Dedifferentiated amniotic fluid mesenchymal stem cell (primary cell): ENCODE measurements at regions not wholly inside any gene's neighbourhood (a gene's known extent, or its start where the extent isn't known, plus 50 kb on each side); places are given as distances from the start of the nearest gene placed in this dataset.

Source experiments
- DNase-seq: peaks from one replicate; pipeline ENCODE4 v3.0.0-alpha.2; 2016; ENCODE audit errors: extremely low spot score

DNA sequence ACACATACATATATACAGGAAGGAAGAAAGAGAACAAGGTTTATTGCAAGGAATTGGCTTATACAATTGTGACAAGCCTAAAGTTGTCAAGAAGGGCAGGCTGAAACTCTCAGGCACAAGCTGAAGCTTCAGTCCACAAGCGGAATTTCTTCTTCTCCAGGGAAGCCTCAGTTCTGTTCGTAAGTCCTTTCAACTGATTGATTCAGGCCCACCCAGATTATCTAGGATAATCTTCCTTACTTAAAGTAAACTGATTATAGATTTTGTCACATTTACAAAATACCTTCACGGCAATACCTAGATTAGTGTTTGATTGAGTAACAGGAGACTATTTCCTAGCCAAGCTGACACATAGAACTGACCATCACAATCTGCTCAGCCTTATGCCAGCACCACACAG lies 81.5 kb upstream of the TMEM260 start:
- no peak for DNase-seq

DNA sequence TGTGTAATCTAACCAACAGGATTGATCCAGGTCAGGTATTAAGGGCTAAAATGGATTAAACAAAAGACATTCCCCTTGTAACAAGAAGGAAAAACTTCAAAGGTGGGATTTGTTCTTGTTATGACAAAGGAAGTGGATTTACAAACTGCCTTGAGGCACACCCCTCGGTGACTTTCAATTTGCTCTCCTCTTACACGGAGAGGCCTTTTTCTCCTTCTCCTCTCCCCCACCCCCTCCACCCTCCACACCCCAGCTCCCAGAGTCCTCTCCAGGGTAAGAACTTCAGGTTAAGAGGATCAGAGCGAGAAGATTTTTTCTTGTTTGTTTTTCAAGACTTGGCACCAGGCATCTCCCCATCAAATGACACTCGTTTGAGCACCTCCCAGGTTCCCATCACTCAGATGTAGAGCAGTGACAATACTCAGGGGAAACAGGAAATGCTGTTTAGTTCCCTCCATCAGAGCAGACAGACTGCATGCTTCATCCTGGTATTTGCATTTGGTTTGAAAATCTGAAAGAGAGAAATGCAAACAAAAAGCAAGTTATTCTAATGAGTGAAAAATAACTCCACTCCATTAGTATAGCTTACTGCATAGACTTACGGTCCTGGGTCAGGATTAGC lies 77.6 kb upstream of the TMEM260 start:
- no peak for DNase-seq

DNA sequence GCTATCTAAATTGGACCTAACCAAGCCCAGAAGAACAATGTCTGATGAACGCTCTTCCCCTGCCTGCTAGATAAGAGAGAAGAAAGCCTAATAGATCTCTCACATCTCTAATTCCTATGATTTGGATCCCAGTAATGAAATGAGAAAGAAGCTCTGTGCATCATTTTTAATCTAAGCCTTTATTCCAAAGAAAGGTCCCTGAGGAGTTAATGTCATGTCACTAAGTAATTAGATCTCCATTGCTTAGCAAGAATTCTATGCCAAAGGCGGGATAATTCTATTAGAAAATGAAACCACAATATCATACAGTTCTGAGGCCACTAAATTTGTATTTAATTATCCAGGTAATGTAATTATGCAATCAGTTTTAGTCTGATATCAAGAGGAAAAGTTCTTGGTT lies 74.2 kb upstream of the TMEM260 start:
- no peak for DNase-seq

DNA sequence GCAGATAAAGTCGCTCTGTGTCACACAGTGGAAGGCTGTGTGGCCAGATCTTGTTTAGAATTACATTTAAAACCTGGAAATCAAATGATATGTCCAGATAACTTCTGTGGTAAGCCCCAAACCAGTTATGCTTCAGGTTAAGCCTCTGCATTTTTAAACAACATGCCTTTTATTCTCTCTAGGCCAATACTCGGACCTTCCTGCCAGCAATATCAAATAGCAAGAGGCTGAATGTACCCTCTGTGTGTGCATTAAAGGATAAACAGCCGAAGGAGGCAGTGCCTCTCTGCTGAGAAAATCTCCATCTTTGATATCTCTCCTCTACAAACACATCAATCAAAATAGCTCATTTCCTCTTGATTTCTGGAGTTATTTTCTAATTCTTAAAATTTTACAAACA lies 67.1 kb upstream of the TMEM260 start:
- DNase-seq = no peak

DNA sequence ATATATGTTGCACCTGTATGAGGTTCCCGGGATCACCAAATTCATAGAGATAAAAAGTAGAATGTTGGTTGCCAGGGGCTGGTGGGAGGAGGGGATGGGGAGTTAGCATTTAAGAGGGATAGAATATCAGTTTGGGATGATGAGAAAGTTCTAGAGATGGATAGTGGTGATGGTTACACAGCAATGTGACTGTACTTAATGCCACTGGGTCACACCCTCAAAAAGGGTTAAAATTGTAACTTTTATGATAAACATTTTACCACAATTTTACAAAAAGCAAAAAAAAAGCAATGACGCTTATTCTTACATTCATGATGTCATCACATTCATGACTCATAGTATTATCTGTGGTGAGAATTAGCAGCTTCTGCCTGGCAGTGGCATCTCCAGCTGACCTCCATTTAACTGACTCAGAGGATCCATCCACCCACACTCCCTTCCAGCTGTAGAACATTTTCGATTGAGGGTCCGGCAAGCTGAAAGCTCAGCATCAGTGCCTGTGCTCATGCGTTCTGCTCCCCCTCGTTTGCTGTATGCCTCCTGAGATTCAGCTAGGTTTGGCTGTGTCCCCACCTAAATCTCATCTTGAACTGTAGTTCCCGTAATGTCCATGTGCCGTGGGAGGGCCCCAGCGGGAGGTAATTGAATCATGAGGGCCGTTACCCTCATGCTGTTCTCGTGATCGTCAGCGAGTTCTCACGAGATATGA lies 64.8 kb upstream of the TMEM260 start:
- no peak for DNase-seq

- no peak for DNase-seq
These were observed 63.9 kb upstream of the TMEM260 start for GRCh38 chr14:56515739-56516138.

GRCh38 chr14:56522403-56522802 lies 57.2 kb upstream of the TMEM260 start:
- no peak for DNase-seq

- no peak for DNase-seq
These were observed 54.5 kb upstream of the TMEM260 start for GRCh38 chr14:56524971-56525677.

- no peak for DNase-seq
These were observed 50.7 kb upstream of the TMEM260 start for GRCh38 chr14:56528927-56529326.
